H1 (cell line): ENCODE measurements at regions not wholly inside any gene's neighbourhood (a gene's known extent, or its start where the extent isn't known, plus 50 kb on each side); places are given as distances from the start of the nearest gene placed in this dataset.
"Not testable (repeated sequence)": the region's sequence is repeated elsewhere in the genome, so short reads cannot be mapped to it uniquely, and the experiment has no call there.

Source experiments
- TAF7 ChIP-seq: optimal IDR thresholded peaks from 2 replicates; pipeline ENCODE3; 2011; ENCODE audit warnings: low read depth, mild to moderate bottlenecking, inconsistent platforms, low read length, moderate library complexity, borderline replicate concordance
- TF ChIP-seq, protein P1 (sequence below), 3 experiments: IDR thresholded peaks; 1 replicate in 2 of 3; 2 replicates in 1 of 3; pipeline versions ENCODE4 v1.5.1 to v1.6.1; 2011; ENCODE audit warnings: low read length in 3 of 3, mild to moderate bottlenecking in 3 of 3, inconsistent platforms in 2 of 3, low read depth in 1 of 3, moderate library complexity in 1 of 3; ENCODE audit not compliant: insufficient read depth in 1 of 3; ENCODE audit errors: control extremely low read depth in 1 of 3

DNA sequence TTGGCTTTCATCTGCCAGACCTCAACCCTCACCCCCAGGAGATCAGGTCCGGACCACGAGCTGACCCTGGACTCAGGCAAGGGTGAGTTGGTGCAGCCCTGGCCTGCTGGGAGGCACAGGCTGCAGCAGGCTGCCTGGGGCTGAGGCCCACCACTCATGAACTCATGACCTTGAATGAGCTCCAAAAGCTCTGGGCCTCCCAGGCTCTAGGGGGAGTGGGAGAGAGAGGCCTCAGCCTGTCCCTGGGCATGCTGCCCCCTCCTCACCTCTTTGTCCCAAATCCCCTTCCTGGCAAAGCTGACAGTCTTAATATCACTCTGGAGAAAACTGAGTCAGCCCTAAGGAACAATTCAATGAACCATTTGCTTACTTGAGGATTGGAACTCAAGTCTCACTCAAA, 89.8 kb downstream of the NSUN5 start:
- TF ChIP-seq TAF7 = not testable (repeated sequence)
- TF ChIP-seq, protein P1, sequence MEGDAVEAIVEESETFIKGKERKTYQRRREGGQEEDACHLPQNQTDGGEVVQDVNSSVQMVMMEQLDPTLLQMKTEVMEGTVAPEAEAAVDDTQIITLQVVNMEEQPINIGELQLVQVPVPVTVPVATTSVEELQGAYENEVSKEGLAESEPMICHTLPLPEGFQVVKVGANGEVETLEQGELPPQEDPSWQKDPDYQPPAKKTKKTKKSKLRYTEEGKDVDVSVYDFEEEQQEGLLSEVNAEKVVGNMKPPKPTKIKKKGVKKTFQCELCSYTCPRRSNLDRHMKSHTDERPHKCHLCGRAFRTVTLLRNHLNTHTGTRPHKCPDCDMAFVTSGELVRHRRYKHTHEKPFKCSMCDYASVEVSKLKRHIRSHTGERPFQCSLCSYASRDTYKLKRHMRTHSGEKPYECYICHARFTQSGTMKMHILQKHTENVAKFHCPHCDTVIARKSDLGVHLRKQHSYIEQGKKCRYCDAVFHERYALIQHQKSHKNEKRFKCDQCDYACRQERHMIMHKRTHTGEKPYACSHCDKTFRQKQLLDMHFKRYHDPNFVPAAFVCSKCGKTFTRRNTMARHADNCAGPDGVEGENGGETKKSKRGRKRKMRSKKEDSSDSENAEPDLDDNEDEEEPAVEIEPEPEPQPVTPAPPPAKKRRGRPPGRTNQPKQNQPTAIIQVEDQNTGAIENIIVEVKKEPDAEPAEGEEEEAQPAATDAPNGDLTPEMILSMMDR (IDR thresholded peaks at IDR 0.05; ENCODE audit: control extremely low read depth in 1 of 3, insufficient read depth in 1 of 3, low read depth in 1 of 3, low read length in 3 of 3) = not testable (repeated sequence)
